HG03095 (cell line): ENCODE measurements at regions not wholly inside any gene's neighbourhood (a gene's known extent, or its start where the extent isn't known, plus 50 kb on each side); places are given as distances from the start of the nearest gene placed in this dataset.
"Not testable (repeated sequence)": the region's sequence is repeated elsewhere in the genome, so short reads cannot be mapped to it uniquely, and the experiment has no call there.

Experiments
- ATAC-seq: cut with Tn5 transposase; IDR thresholded peaks from one replicate; pipeline ENCODE4 v1.9.1; 2021; ENCODE audit warnings: moderate library complexity; ENCODE audit not compliant: unreplicated experiment

DNA sequence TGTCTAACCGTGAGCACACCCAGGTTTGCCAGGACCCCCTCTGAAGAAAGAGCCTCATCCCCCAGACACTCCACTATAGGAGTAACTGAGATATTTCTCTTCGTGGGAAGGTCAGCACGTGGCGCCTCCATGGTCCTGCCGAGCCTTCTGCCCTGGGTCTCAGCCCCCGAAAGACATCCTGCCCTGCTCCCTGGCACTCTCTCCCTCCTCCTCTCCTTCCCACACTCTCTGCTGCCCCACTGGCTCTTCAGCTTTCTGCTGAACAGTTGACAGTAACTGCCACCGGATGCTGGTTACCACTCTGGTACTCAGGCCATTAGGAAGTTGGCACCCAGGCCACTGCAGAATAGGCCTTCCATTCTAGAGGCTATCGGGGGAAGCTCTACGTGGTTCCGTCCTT is 185.2 kb downstream of the UACA start:
- ATAC-seq: no peak

DNA sequence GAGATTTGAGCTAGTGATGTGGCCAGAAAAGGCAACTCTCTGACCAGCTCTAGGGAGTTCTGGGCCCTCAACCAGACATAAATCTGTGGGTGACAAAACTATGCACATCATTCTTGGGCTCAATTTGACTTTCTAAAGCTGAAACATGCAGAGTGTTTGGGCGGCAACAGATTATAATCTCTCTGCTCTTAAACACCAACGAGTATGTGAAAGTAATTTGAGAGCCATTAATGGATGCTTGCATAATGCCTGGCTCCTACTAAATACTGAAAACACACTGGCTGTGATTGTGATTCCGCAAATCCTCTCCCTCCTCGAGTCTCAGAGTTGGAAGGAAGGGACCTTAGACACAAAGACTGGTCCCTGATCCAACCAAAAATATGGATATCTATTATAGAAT is 186.7 kb downstream of the UACA start:
- no peak for ATAC-seq

DNA sequence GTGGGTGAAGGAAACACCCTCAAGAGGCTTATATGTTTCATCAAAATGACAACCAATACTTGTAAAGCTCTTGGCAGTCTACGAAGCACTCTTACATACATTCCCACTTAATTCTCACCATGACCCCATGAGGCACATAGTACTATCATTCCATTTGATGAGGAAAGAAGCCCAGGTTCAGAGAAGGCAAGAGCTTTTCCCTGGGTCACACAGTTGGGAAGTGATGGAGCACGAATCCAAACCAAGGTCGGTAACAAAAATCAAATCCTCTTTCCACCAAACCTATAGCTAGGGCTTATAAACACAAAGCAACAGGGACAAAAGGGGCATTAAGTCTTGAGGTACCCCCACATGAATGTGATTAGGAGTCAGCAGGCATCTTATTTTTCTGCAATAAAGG is 187.1 kb downstream of the UACA start:
- ATAC-seq: no peak

DNA sequence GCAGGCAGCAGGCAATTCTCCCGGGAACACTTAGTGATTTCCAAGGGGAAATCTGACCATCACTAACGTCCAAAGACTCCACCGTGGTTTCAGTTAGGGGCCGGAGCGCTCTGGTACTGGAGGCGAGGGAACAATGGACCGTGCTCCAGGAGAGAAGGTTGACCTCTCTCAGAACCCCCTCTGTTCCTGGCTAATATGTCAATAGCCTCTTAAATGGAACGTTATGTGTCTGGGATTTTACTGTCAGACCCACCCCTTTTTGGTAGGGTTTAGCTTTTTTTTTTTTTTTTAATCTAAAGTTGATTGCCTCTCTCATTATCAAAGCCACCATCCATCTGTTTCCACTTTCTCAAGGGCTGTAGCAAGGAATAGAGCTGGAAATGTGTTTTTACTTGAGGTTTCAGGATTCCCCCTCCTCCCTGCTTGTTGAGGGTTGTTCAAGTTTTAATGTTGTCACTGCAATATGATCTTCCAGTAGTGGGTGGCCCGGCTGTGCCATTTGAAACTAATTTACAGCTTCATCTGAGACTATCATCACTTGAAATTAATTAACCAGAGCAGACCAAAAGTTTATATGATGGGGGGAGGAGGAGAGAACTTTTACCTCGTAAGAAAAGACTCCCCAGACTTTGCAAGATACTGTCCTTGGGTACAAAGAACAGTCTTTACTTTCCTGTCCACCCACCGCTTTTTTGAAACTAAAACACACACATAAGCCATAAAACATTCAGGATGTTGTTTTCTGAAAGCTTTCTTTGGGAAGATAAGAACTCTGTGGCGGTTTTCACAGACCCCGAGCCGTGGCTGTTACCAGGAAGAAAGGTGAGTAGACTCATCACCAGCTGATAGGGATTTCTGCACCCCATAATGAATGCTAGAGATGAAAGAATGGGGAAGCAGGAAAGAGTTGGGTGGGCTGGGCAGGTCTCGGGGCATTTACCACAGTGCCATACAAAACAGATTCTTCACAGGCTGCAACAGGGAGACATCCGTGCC is 187.8 kb downstream of the UACA start:
- no peak for ATAC-seq

DNA sequence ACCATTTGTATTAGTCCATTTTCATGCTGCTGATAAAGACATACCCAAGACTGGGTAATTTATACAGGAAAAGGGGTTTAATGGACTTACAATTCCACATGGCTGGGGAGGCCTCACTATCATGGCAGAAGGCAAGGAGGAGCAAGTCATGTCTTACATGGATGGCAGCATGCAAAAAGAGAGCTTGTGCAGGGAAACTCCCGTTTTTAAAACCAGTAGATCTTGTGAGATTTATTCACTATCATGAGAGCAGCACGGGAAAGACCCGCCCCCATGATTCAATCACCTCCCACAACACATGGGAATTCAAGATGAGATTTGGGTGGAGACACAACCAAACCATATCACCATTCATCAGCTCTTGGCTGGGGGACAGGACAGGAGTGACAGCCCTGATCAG is 189.0 kb downstream of the UACA start:
- ATAC-seq: not testable (repeated sequence)

DNA sequence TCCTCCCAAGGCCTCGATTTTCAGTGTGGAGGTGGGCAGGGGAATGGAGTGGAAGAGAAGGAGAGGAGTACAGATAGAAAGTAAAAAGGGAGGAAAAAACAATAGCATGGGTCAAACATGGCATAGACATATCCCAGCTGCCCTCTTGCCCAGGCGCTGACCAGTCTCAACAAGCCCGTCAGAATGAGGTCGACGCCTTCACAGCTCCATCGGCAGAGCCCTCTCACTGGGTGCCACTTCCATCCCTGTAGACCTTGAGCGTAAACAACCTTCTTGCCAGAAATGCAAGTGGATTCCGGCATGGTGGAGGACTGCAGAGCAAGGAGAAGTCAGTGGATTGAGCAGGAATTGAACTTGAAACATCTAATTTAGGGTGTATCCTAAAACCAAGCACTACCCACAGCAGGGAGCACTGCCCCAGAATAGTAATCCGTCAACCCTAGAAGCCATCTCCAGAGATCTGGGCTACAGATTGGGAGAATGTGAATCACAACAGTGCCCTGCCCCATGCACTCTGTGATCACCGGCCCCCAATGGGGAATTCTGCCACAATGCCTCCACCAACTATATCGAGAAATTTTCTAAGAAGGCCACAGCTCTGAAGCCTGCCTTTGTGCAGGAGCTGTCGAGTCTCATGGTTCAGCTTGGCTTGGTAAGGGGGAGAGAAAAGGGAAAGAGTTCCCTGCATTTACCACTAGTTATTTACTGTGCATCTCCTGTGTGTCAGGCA is 190.1 kb downstream of the UACA start:
- no peak for ATAC-seq

- ATAC-seq: no peak
These were observed 193.6 kb downstream of the UACA start for GRCh38 chr15:70569714-70570231.

- ATAC-seq: no peak
These were observed 194.2 kb downstream of the UACA start for GRCh38 chr15:70569091-70569713.

DNA sequence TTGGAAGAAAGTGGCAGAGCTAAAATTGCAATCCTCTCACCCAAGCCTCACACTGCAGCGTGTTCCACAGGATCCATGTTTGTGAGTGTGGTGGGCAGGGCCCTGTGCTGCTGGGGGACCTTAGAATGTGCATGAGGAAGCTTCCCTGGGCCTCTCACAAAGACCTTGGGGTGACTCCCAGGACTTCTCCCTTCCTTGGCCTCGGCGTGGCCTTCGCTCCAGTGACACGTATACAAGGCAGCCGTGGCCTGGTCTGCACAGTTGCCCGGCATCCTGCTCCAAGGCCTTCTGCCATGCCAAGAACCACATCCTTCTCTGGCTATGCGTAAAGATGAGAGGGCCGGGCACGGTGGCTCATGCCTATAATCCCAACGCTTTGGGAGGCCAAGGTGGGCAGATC is 196.4 kb downstream of the UACA start:
- ATAC-seq: no peak

DNA sequence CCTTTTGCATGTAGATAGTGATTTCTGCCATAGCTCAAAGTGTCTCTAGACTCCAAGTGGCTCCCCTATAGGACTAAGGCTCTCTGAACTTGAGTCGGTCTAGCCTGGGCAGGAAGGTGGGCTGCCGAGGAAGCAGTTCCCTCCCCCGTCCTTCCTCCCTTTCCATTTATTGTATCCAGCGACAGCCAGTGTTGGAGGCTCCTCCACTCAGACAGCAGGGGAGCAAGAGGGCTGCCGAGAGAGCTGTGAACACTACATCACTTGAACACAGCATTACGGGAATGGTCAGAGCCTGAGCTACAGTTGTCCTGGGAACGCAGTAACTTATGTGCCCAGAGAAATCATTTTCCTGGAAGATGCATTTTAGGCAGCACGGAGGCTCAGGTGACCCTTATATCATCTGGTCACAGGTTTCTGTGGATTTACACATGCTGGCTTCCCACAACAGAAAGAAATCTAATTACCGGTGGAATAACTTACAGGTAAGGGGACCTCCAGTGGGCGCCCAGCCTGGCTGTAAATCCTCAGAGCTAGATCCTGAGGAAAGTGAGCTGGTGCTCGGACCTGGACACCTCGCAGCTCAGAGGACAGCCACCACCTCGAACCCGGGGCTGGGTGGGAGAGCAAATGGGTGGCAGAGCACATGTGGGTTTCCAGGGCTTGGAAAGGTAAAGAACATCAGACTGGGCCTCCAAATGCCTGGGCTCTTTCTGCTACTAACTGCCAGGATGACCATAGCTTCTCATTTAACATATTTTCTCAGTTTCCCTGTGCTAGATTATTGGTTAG is 197.1 kb downstream of the UACA start:
- no peak for ATAC-seq

DNA sequence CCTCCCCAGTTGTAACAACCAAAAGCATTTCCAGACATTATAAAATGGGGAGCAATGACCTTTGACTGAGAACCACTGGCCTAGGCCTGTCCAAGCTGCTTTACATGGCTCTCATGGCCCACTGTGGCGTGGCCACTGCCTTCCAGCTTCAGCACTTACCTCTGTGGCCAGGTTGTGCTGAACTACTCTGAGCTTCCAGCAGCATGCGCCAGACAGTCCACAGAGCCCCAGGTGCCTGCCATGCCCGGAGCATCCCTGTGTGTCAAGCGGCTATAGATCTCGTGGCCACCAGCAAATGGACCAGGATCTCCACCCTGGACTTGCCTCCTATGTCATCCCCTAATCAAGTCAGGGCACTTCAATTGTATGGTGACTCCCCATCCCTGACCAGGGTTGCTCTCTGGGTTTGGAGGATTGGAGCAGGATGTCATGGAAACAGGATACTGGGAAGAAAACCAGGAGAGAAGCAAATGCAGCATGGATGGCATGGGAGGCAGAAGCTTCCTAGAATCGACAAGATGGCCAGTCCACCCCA is 199.7 kb downstream of the UACA start:
- ATAC-seq: no peak

- ATAC-seq: no peak
These were observed 200.5 kb downstream of the UACA start for GRCh38 chr15:70562906-70563305.

GRCh38 chr15:70561885-70562284 is 201.5 kb downstream of the UACA start:
- no peak for ATAC-seq

- no peak for ATAC-seq
These were observed 202.6 kb downstream of the UACA start for GRCh38 chr15:70560617-70561328.

DNA sequence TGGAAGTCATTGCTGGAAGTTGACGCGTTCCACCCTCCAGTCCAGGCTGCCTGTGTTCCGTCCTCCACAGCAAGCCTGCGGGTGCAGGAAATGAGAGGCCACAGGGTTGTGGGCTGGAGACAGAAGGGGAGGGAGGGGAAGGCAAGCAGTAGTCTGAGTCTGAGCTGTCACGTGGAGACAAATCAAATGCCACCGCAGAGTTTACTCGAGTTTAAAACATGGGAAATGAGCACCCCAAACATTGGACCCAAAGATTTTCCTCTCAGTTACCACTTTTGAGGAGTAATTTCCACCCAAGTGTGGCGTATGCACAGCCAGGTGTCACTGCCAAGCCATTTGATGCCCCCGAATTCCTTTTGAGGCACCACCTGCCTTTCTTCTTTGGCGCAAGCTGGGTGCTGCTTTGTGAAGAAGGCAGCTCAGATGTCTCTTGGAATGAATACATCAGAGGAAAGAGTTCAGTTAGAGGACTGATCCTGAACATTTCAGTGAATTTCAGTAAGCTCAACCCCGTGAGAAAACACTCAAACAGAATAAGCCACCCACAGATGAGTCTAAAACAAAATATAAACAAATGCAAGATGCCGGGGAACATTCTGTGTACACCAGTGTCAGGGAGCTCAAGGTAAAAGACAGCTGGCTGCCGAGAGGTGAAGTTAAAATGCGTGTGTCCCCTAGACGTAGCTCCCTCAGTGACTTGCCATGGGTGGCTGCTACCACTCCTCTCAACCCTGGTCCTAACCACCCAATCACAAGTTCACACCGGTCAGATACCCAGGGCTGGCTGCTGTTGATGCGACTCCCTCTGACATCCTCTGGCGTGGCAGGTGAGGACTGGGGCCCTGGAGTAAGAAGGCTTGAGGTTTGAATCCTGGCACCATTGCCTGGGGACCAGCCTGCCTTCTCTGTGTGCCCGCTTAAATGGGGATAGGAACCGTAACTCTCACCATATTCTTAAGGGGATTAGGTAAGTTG is 203.8 kb downstream of the UACA start:
- ATAC-seq: no peak

GRCh38 chr15:70558406-70559264 is 204.7 kb downstream of the UACA start:
- no peak for ATAC-seq

DNA sequence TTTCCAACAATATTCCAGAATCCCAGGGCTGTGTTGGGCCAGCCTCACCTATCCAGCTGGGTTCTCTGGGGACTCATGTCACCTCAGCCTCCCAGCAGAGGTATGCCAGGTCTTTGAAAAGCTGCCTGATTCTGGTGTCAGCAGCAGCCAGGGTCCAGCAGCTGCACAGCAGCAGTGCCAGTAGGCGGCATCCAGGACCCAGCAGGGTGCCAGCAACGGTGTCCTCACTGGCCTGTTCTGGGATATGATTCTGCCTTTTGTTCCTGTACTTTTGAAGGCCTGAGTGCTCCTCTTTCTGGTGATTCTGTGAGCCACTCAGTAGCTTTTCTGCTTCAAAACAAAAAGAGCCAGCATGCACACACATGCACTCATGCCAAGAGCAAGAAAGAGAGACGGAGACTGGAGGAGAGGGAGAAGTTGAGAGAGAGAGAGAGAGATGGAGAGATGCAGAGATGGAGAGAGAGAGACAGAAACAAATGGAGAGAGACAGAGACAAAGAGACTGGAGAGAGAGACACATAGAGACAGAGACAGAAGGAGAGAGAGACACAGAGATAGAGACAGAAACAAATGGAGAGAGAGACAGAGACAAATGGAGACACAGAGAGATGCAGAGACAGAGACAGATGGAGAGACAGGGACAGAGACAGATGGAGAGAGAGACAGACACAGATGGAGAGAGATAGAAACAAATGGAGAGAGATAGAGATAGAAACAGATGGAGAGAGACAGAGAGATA is 205.7 kb downstream of the UACA start:
- ATAC-seq: no peak
